HG02759 (cell line): ENCODE measurements at regions not wholly inside any gene's neighbourhood (a gene's known extent, or its start where the extent isn't known, plus 50 kb on each side); places are given as distances from the start of the nearest gene placed in this dataset.

Experiments used
- ATAC-seq: cut with Tn5 transposase; IDR thresholded peaks from one replicate; pipeline ENCODE4 v1.9.1; 2021; ENCODE audit warnings: mild to moderate bottlenecking, moderate library complexity; ENCODE audit not compliant: unreplicated experiment

- ATAC-seq, result no peak
Measured at GRCh38 chr14:71273366-71273765, 366.1 kb downstream of the PCNX1 start.

GRCh38 chr14:71284048-71284447 is 376.8 kb downstream of the PCNX1 start:
- no peak for ATAC-seq

GRCh38 chr14:71286126-71286525 is 378.9 kb downstream of the PCNX1 start:
- ATAC-seq, result no peak

GRCh38 chr14:71287567-71287966 is 380.3 kb downstream of the PCNX1 start:
- ATAC-seq, result no peak

GRCh38 chr14:71289536-71289935 is 382.3 kb downstream of the PCNX1 start:
- ATAC-seq, result peak; percentile 86

- ATAC-seq, result no peak
Measured at GRCh38 chr14:71290301-71290700, 383.0 kb downstream of the PCNX1 start.

GRCh38 chr14:71290960-71291466 is 383.8 kb downstream of the PCNX1 start:
- ATAC-seq, result peak; percentile 73

GRCh38 chr14:71296184-71296583 is 388.9 kb downstream of the PCNX1 start:
- ATAC-seq, result no peak

- ATAC-seq, result no peak
Measured at GRCh38 chr14:71300566-71301330, 393.5 kb downstream of the PCNX1 start.

GRCh38 chr14:71301611-71302010 is 394.4 kb downstream of the PCNX1 start:
- no peak for ATAC-seq

GRCh38 chr14:71304690-71305089 is 397.4 kb downstream of the PCNX1 start:
- no peak for ATAC-seq

- ATAC-seq, result no peak
Measured at GRCh38 chr14:71308671-71309070, 401.4 kb downstream of the PCNX1 start.

- ATAC-seq, result no peak
Measured at GRCh38 chr14:71309756-71310155, 402.5 kb downstream of the PCNX1 start.

- no peak for ATAC-seq
Measured at GRCh38 chr14:71311061-71311460, 403.8 kb downstream of the PCNX1 start.

- ATAC-seq, result no peak
Measured at GRCh38 chr14:71314717-71315116, 407.5 kb downstream of the PCNX1 start.

- no peak for ATAC-seq
Measured at GRCh38 chr14:71317385-71318096, 410.3 kb downstream of the PCNX1 start.

GRCh38 chr14:71318097-71318459 is 410.8 kb downstream of the PCNX1 start:
- ATAC-seq, result no peak

GRCh38 chr14:71319666-71320065 is 412.4 kb downstream of the PCNX1 start:
- ATAC-seq, result no peak

GRCh38 chr14:71320107-71320733 is 413.0 kb downstream of the PCNX1 start, which contains the start of gene SIPA1L1:
Gene SIPA1L1, plus strand, starts transcription at chr14:71320476.
- peak; percentile 82 for ATAC-seq

GRCh38 chr14:71320734-71321573 is 413.7 kb downstream of the PCNX1 start:
- ATAC-seq, result peak; percentile 33
